SU-DHL-6 (cell line): ENCODE measurements at regions not wholly inside any gene's neighbourhood (a gene's known extent, or its start where the extent isn't known, plus 50 kb on each side); places are given as distances from the start of the nearest gene placed in this dataset.

Source experiments
- EZH2phosphoT487 ChIP-seq: fragments of 200-600 bp; sonication (generic), shearing (Covaris generic); conservative IDR thresholded peaks from 2 replicates; pipeline ENCODE4 v1.6.1; 2018; ENCODE audit warnings: mild to moderate bottlenecking, antibody characterized with exemption, low read length, moderate library complexity, mixed read lengths
- TF ChIP-seq, protein P1 (sequence below): fragments of 200-600 bp; sonication (generic); IDR thresholded peaks from one replicate; pipeline ENCODE4 v1.5.1; 2017; ENCODE audit warnings: antibody characterized with exemption, mild to moderate bottlenecking, low read length, moderate library complexity; ENCODE audit not compliant: insufficient read depth, poor library complexity, severe bottlenecking

DNA sequence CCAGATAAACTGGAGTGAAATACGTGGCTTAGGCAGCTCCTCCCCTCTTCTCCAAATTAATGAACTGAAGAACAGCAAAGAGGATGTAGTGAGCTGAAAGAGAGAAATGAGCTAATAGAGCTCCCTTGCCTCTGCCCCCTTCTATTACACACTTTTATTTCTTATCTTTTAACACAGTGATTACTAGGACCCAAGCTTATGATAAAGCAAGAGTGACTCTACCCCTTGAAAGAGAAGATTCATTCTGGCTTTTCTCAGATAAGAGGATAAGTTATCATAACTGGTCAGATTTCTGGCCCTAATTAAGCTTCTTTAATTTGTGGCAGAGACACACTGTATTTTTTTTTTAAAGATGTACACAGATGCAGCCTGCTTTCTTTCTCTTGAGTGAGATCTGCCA, 102.2 kb downstream of the MSTN start:
- TF ChIP-seq, protein P1, sequence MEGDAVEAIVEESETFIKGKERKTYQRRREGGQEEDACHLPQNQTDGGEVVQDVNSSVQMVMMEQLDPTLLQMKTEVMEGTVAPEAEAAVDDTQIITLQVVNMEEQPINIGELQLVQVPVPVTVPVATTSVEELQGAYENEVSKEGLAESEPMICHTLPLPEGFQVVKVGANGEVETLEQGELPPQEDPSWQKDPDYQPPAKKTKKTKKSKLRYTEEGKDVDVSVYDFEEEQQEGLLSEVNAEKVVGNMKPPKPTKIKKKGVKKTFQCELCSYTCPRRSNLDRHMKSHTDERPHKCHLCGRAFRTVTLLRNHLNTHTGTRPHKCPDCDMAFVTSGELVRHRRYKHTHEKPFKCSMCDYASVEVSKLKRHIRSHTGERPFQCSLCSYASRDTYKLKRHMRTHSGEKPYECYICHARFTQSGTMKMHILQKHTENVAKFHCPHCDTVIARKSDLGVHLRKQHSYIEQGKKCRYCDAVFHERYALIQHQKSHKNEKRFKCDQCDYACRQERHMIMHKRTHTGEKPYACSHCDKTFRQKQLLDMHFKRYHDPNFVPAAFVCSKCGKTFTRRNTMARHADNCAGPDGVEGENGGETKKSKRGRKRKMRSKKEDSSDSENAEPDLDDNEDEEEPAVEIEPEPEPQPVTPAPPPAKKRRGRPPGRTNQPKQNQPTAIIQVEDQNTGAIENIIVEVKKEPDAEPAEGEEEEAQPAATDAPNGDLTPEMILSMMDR, result no peak
- no peak for TF ChIP-seq EZH2phosphoT487
